Lung (tissue), 11 donors: ENCODE measurements at regions not wholly inside any gene's neighbourhood (a gene's known extent, or its start where the extent isn't known, plus 50 kb on each side); places are given as distances from the start of the nearest gene placed in this dataset.
"Not testable (repeated sequence)": the region's sequence is repeated elsewhere in the genome, so short reads cannot be mapped to it uniquely, and the experiment has no call there.

ENCODE experiments used
- ATAC-seq: fragments of 200-7000 bp; cut with Tn5 transposase; one replicate; pipeline ENCODE4 v1.9.1; 2020; ENCODE audit warnings: moderate number of reproducible peaks; ENCODE audit not compliant: insufficient read depth, low FRiP score
- DNase-seq, 3 donors: peaks; one replicate each; pipeline ENCODE4 v3.0.0-alpha.2; 2013 to 2017
- H3K27ac ChIP-seq, 2 donors: one replicate each; pipeline ENCODE4 v1.5.1; 2013; ENCODE audit warnings: mild to moderate bottlenecking in 2 of 2, moderate library complexity in 2 of 2, control low read depth in 1 of 2, inconsistent platforms in 1 of 2, low read depth in 1 of 2, low read length in 1 of 2
- H3K27me3 ChIP-seq, 3 donors: one replicate each; pipeline ENCODE4 v1.5.1; 2013; ENCODE audit warnings: low read length in 2 of 3; ENCODE audit not compliant: control insufficient read depth in 3 of 3, insufficient read depth in 3 of 3
- H3K36me3 ChIP-seq, 4 donors: one replicate each; pipeline ENCODE4 v1.5.1; 2013; ENCODE audit warnings: low read length in 4 of 4, mild to moderate bottlenecking in 1 of 4, moderate library complexity in 1 of 4; ENCODE audit not compliant: control insufficient read depth in 4 of 4, insufficient read depth in 4 of 4
- H3K4me1 ChIP-seq, 5 donors: one replicate each; pipeline ENCODE4 v1.5.1; 2013; ENCODE audit warnings: low read length in 5 of 5, mild to moderate bottlenecking in 2 of 5, moderate library complexity in 1 of 5; ENCODE audit not compliant: control insufficient read depth in 5 of 5, insufficient read depth in 5 of 5
- H3K4me3 ChIP-seq: one replicate; pipeline ENCODE4 v1.5.1; 2013; ENCODE audit warnings: mild to moderate bottlenecking, control low read depth, moderate library complexity
- H3K9ac ChIP-seq, 2 donors: one replicate each; pipeline ENCODE4 v1.5.1; 2013; ENCODE audit warnings: low read length in 2 of 2, control low read depth in 1 of 2; ENCODE audit not compliant: insufficient read depth in 1 of 2
- H3K9me3 ChIP-seq, 4 donors: one replicate each; pipeline ENCODE4 v1.5.1; 2013; ENCODE audit warnings: low read length in 3 of 4, mild to moderate bottlenecking in 1 of 4, moderate library complexity in 1 of 4; ENCODE audit not compliant: control insufficient read depth in 4 of 4, insufficient read depth in 3 of 4
- WGBS, 2 donors: extraction: QIAGEN DNeasy Blood & Tissue Kit; methylation state at CpG; one replicate each; pipeline ENCODE4 v1.1.7; 2013; 5-methylcytosine and 5-hydroxymethylcytosine counted together
- TF ChIP-seq, protein P1 (sequence below): IDR thresholded peaks from 2 replicates; pipeline ENCODE4 v1.5.1; 2012; ENCODE audit warnings: mild to moderate bottlenecking; ENCODE audit errors: control extremely low read depth, extremely low read depth
- donor health status: control.
- donor health status: control.
- donor health status: Bipolar disorder and iron deficiency.
- donor health status: healthy.
- donor health status: DM: yes; HTN: yes; CAD: no.

DNA sequence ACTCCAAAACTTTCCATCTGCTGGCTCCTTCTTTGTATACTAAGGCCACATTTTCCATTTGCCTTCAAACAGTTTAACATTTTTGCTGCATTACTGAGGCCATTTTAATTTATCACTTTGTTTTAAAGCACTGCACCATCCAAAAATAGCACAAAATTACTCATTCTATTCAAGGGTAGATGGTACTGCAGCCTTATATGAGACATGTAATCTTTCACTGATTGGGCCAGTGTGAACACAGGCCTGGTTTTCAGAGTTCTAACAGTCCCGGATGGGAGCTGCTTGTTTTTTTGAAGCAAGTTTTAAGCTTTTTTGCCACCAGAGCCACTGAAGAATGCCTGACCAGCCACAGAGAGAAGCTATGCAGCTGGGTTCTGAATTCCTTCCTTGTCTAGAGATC lies 172.3 kb upstream of the TSC22D2 start:
- DNase-seq (peak in 2 of 3 donors; percentile 81), ATAC-seq (no peak)
- Histone ChIP-seq H3K9ac (no peak overlapping the region), H3K9me3 (no peaks in the 10 kb centered on the region), H3K4me3 (no peak overlapping the region), H3K27me3 (no peaks in the 10 kb centered on the region), H3K36me3 (no peaks in the 10 kb centered on the region), H3K4me1 (peaks cover 4 to 70% (median 18%) of the 10 kb centered on the region in 5 donors), H3K27ac (peak overlapping the region in 1 of 2 donors; percentile 33)
- WGBS, 2 donors, result 82% methylated on average over 1 of the region's 1 CpG
- TF ChIP-seq, protein P1, sequence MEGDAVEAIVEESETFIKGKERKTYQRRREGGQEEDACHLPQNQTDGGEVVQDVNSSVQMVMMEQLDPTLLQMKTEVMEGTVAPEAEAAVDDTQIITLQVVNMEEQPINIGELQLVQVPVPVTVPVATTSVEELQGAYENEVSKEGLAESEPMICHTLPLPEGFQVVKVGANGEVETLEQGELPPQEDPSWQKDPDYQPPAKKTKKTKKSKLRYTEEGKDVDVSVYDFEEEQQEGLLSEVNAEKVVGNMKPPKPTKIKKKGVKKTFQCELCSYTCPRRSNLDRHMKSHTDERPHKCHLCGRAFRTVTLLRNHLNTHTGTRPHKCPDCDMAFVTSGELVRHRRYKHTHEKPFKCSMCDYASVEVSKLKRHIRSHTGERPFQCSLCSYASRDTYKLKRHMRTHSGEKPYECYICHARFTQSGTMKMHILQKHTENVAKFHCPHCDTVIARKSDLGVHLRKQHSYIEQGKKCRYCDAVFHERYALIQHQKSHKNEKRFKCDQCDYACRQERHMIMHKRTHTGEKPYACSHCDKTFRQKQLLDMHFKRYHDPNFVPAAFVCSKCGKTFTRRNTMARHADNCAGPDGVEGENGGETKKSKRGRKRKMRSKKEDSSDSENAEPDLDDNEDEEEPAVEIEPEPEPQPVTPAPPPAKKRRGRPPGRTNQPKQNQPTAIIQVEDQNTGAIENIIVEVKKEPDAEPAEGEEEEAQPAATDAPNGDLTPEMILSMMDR, result no peak

DNA sequence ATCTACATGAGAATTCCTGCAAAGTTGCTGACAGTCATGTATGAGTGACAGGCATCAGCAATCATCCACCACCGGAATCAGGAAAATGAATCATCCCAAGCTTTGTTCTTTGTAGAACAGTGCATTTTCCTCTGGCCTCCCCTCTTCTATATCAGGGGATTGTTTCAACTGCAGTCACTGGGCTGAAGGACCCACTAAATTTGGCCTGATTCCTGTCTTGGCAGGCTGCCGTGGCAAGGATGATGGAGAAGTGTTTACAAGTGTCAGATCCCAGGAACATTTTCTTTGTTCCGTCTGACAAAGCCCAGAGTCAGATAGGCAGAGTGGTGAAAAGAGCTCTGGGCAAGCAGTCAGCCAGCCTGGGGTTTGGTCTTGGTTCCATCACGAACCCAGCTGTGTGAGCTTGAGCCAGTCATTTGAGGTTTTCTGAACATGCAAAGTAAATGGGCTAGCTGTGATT lies 175.1 kb upstream of the TSC22D2 start:
- no peak for ATAC-seq
- DNase-seq, result peak; percentile 85 to 95 (median 91)
- TF ChIP-seq, protein P1, result no peak

DNA sequence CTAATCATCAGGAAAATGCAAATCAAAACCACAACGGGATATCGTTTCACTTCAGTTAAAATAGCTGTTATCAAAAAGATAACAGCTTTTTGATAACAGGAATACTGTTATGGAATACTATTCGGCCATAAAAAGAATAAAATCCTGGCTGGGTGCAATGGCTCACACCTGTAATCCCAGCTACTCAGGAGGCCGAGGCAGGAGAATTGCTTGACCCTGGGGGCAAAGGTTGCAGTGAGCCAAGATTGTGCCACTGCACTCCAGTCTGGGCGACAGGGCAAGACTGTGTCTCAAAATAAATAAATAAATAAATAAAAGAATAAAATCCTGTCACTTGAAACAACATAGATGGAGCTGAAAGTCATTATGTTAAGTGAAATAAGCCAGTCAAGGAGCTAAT lies 178.1 kb upstream of the TSC22D2 start:
- no peak overlapping the region for H3K9ac ChIP-seq

More for the DNA sequence above, 175.1 kb upstream of the TSC22D2 start:
- Histone ChIP-seq H3K36me3 (no peaks in the 10 kb centered on the region), H3K27me3 (no peaks in the 10 kb centered on the region), H3K4me1 (peaks cover under 1 to 57% (median 14%) of the 10 kb centered on the region in 5 donors), H3K9me3 (no peaks in the 10 kb centered on the region), H3K4me3 (no peak overlapping the region), H3K9ac (no peak overlapping the region), H3K27ac (peak overlapping the region; percentile 7 to 59)
- WGBS, 2 donors, result 38 to 64% methylated on average over 4 of the region's 4 CpGs

DNA sequence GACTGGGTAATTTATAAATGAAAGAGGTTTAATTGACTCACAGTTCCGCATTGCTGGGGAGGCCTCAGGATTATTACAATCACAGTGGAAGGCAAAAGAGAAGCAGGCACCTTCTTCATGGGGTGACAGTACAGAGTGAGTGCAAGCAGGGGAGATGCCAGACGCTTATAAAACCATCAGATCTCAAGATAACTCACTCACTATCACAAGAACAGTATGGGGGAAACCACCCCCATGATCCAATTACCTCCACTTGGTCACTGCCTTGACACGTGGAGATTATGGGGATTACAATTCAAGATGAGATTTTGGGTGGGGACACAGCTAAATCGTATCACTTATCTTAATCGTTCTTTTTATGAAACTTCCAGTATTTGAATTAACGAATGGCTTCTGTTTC lies 179.5 kb upstream of the TSC22D2 start:
- not testable (repeated sequence) for ATAC-seq, H3K9ac ChIP-seq, H3K9me3 ChIP-seq, H3K27me3 ChIP-seq, H3K36me3 ChIP-seq, H3K27ac ChIP-seq, DNase-seq, H3K4me3 ChIP-seq
- WGBS, 2 donors, result 90 to 94% methylated on average over 6 of the region's 6 CpGs
- peaks cover 0 to 44% (median 7%) of the 10 kb centered on the region in 5 donors for H3K4me1 ChIP-seq

More for the DNA sequence above, 178.1 kb upstream of the TSC22D2 start:
- Histone ChIP-seq H3K36me3 (no peaks in the 10 kb centered on the region), H3K4me3 (no peak overlapping the region), H3K27me3 (no peaks in the 10 kb centered on the region), H3K27ac (no peak overlapping the region), H3K4me1 (peaks cover 0 to 47% (median 8%) of the 10 kb centered on the region in 5 donors), H3K9me3 (no peaks in the 10 kb centered on the region)
- ATAC-seq, result no peak
- DNase-seq, result no peak
- WGBS, 2 donors, result 87 to 88% methylated on average over 5 of the region's 5 CpGs
- TF ChIP-seq, protein P1, result no peak
